B cell (primary cell): ENCODE measurements at regions not wholly inside any gene's neighbourhood (a gene's known extent, or its start where the extent isn't known, plus 50 kb on each side); places are given as distances from the start of the nearest gene placed in this dataset.

Experiments
- ATAC-seq: fragments of 200-7000 bp; cut with Tn5 transposase; one replicate; pipeline ENCODE4 v1.10.0; 2021; ENCODE audit warnings: low read depth, mild to moderate bottlenecking, moderate number of reproducible peaks, moderate library complexity
- CTCF ChIA-PET: fragments of 350-600 bp; sonication (Branson Sonifier 250); formaldehyde crosslinking; loops from one replicate; lab custom pipeline; 2021; ENCODE audit warnings: antibody characterized with exemption, inconsistent platforms; lab: Charles Lee
- POLR2A ChIA-PET: fragments of 350-600 bp; sonication (Branson Sonifier 250); formaldehyde crosslinking; loops from one replicate; lab custom pipeline; 2021; ENCODE audit warnings: antibody characterized with exemption; lab: Charles Lee
- DNase-seq: peaks from one replicate; pipeline ENCODE4 v3.0.0; 2013
- H2AFZ ChIP-seq: 2 replicates; pipeline ENCODE4 v1.6.1; 2012; ENCODE audit warnings: mild to moderate bottlenecking, low read depth, low read length; ENCODE audit not compliant: insufficient read depth, poor library complexity, severe bottlenecking
- H3K27ac ChIP-seq, 2 donors: 1 replicate in 1 of 2; 2 replicates in 1 of 2; pipeline ENCODE4 v1.5.1; 2012 to 2013; ENCODE audit warnings: low read length in 2 of 2, mild to moderate bottlenecking in 2 of 2, moderate library complexity in 1 of 2
- H3K27me3 ChIP-seq, 4 experiments: fragments of 200-600 bp in 1 of 4; sonication (generic) in 1 of 4; replicated peaks in 1 of 4; 1 replicate in 2 of 4; 2 replicates in 2 of 4; pipeline versions ENCODE4 v1.6.1 to v1.7.0; 2013 to 2016; ENCODE audit warnings: low read length in 3 of 4, mild to moderate bottlenecking in 2 of 4, mixed read lengths in 1 of 4, moderate library complexity in 1 of 4; ENCODE audit not compliant: insufficient read depth in 4 of 4, control insufficient read depth in 3 of 4; ENCODE audit errors: control extremely low read depth in 1 of 4
- H3K36me3 ChIP-seq, 2 experiments: replicated peaks in 1 of 2; 1 replicate in 1 of 2; 2 replicates in 1 of 2; pipeline versions ENCODE4 v1.6.1 to v1.7.1; 2013; ENCODE audit warnings: low read length in 1 of 2; ENCODE audit not compliant: insufficient read depth in 2 of 2, control insufficient read depth in 1 of 2; ENCODE audit errors: control extremely low read depth in 1 of 2, extremely low read depth in 1 of 2
- H3K4me1 ChIP-seq, 2 donors: fragments of 200-600 bp in 1 of 2; sonication (generic) in 1 of 2; 1 replicate in 1 of 2; 2 replicates in 1 of 2; pipeline versions ENCODE4 v1.5.1 to v1.6.1; 2013 to 2017; ENCODE audit warnings: low read length in 2 of 2; ENCODE audit not compliant: control insufficient read depth in 2 of 2, insufficient read depth in 2 of 2
- H3K4me2 ChIP-seq: replicated peaks from 2 replicates; pipeline ENCODE3; 2012; ENCODE audit warnings: mild to moderate bottlenecking, low read depth, low read length; ENCODE audit not compliant: poor library complexity, severe bottlenecking
- H3K4me3 ChIP-seq, 5 experiments: fragments of 200-600 bp in 1 of 5; sonication (generic) in 1 of 5; 1 replicate in 3 of 5; 2 replicates in 2 of 5; pipeline versions ENCODE4 v1.5.1 to v1.7.0; 2011 to 2016; ENCODE audit warnings: low read length in 4 of 5, mild to moderate bottlenecking in 4 of 5, low read depth in 2 of 5, control low read depth in 1 of 5, moderate library complexity in 1 of 5; ENCODE audit not compliant: insufficient read depth in 1 of 5; ENCODE audit errors: control extremely low read depth in 1 of 5, extremely low read depth in 1 of 5
- H3K79me2 ChIP-seq: fragments of 200-600 bp; sonication (generic); one replicate; pipeline ENCODE4 v1.6.0; 2016; ENCODE audit warnings: low read length; ENCODE audit not compliant: control insufficient read depth, insufficient read depth
- H3K9ac ChIP-seq: fragments of 200-600 bp; sonication (generic); 2 replicates; pipeline ENCODE4 v1.6.1; 2017; ENCODE audit warnings: mild to moderate bottlenecking, low read length, moderate library complexity
- H3K9me3 ChIP-seq, 3 donors: one replicate each; pipeline versions ENCODE4 v1.6.1 to v1.7.1; 2013; ENCODE audit warnings: low read length in 2 of 3; ENCODE audit not compliant: control insufficient read depth in 2 of 3, insufficient read depth in 1 of 3; ENCODE audit errors: control extremely low read depth in 1 of 3
- H4K20me1 ChIP-seq: 2 replicates; pipeline ENCODE4 v1.6.0; 2012; ENCODE audit warnings: mild to moderate bottlenecking, low read length; ENCODE audit not compliant: insufficient read depth, control insufficient read depth, poor library complexity, severe bottlenecking
- H3K27ac Mint-ChIP-seq: one replicate; pipeline ENCODE4 v1.8.0; 2021; ENCODE audit warnings: mixed read lengths
- H3K27me3 Mint-ChIP-seq: one replicate; pipeline ENCODE4 v1.8.0; 2021; ENCODE audit warnings: mixed read lengths
- H3K4me1 Mint-ChIP-seq: one replicate; pipeline ENCODE4 v1.8.0; 2021; ENCODE audit warnings: mixed read lengths
- H3K4me3 Mint-ChIP-seq: one replicate; pipeline ENCODE4 v1.8.0; 2021; ENCODE audit warnings: mixed read lengths
- H3K9me3 Mint-ChIP-seq: one replicate; pipeline ENCODE4 v1.8.0; 2022; ENCODE audit warnings: mixed read lengths; ENCODE audit not compliant: insufficient read depth
- EZH2 ChIP-seq: IDR thresholded peaks from 2 replicates; pipeline ENCODE4 v1.6.1; 2012; ENCODE audit warnings: borderline replicate concordance, low read depth, mild to moderate bottlenecking, moderate library complexity, low read length; ENCODE audit not compliant: insufficient read depth, poor library complexity, severe bottlenecking
- WGBS: methylation state at CpG from one replicate; pipeline ENCODE4 v1.1.5; 2013; ENCODE audit warnings: missing lambda C conversion rate; ENCODE audit not compliant: insufficient coverage; 5-methylcytosine and 5-hydroxymethylcytosine counted together
- intact Hi-C: fragments of 100-400 bp; cut with micrococcal nuclease; formaldehyde crosslinking; loops from one replicate; pipeline ENCODE4 v1.10.0; 2022
- TF ChIP-seq, protein P1 (sequence below): fragments of 200-600 bp; IDR thresholded peaks from one replicate; pipeline ENCODE4 v1.8.0; 2022; ENCODE audit warnings: antibody characterized with exemption, mild to moderate bottlenecking

DNA sequence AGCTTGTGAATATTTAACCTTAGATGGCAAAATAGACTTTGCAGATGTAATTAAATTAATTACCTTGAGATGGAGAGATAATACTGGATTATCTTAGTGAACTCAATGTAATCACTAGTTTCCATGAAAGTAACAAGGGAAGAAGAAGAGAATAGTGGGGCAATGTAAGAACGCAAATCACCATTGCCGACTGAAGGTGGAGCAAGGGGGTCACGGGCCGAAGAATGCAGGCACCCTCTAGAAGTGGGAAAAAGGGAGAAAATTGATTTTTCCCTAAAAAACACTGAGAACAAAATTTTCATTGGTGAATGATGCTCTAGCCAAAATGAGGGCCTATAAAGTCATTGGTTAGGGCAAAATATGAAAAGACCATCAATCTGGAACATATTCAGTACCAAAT, 375.6 kb upstream of the EPHA5 start:
- Histone ChIP-seq H3K4me3 (no peak overlapping the region), H2AFZ (no peak overlapping the region), H3K36me3 (no peaks in the 10 kb centered on the region), H4K20me1 (no peaks in the 10 kb centered on the region), H3K27me3 (no peaks in the 10 kb centered on the region), H3K4me1 (no peaks in the 10 kb centered on the region), H3K9me3 (peaks cover 0 to 1% (median 0%) of the 10 kb centered on the region in 3 donors), H3K27ac (no peak overlapping the region), H3K79me2 (no peaks in the 10 kb centered on the region), H3K9ac (no peak overlapping the region), H3K4me2 (no peak overlapping the region)
- intact Hi-C loops: no loop called here
- H3K9me3 Mint-ChIP-seq: peaks cover 2% of the 10 kb centered on the region
- CTCF ChIA-PET: no interaction called here
- POLR2A ChIA-PET: no interaction called here
- WGBS: 92% methylated on average over 2 of the region's 4 CpGs
- no peak overlapping the region for H3K27ac Mint-ChIP-seq
- H3K4me3 Mint-ChIP-seq: no peak overlapping the region
- ATAC-seq: no peak
- no peak for TF ChIP-seq EZH2
- TF ChIP-seq, protein P1, sequence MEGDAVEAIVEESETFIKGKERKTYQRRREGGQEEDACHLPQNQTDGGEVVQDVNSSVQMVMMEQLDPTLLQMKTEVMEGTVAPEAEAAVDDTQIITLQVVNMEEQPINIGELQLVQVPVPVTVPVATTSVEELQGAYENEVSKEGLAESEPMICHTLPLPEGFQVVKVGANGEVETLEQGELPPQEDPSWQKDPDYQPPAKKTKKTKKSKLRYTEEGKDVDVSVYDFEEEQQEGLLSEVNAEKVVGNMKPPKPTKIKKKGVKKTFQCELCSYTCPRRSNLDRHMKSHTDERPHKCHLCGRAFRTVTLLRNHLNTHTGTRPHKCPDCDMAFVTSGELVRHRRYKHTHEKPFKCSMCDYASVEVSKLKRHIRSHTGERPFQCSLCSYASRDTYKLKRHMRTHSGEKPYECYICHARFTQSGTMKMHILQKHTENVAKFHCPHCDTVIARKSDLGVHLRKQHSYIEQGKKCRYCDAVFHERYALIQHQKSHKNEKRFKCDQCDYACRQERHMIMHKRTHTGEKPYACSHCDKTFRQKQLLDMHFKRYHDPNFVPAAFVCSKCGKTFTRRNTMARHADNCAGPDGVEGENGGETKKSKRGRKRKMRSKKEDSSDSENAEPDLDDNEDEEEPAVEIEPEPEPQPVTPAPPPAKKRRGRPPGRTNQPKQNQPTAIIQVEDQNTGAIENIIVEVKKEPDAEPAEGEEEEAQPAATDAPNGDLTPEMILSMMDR: no peak
- no peaks in the 10 kb centered on the region for H3K27me3 Mint-ChIP-seq
- H3K4me1 Mint-ChIP-seq: no peaks in the 10 kb centered on the region
- no peak for DNase-seq

DNA sequence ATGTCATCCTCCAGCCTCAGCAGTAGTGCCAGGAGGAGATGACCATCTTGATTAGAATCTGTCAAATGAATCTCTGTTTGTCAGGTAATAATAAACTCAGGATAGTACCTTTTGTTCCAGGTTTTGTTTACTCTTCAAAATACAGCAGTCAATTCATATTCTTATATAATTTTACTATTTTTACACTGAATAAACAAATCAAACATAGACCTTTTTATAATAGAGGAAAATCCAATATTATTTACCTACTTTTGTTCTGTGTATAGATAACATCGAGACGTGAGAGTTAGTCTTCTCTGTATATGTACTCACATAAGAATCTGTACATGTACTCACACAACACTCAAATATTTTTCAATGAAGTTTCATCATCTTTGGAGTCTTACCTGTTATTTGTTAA, 365.4 kb upstream of the EPHA5 start:
- H3K9me3 Mint-ChIP-seq: peaks cover under 1% of the 10 kb centered on the region
- ChIA-PET CTCF (no interaction called here), POLR2A (no interaction called here)
- Histone ChIP-seq H3K9ac (no peak overlapping the region), H3K27me3 (no peaks in the 10 kb centered on the region), H4K20me1 (no peaks in the 10 kb centered on the region), H3K36me3 (no peaks in the 10 kb centered on the region), H3K4me1 (no peaks in the 10 kb centered on the region), H3K4me3 (no peak overlapping the region), H3K9me3 (no peaks in the 10 kb centered on the region), H2AFZ (no peak overlapping the region), H3K4me2 (no peak overlapping the region), H3K27ac (no peak overlapping the region), H3K79me2 (no peaks in the 10 kb centered on the region)
- TF ChIP-seq, protein P1: no peak
- intact Hi-C loops: no loop called here
- H3K27ac Mint-ChIP-seq: no peak overlapping the region
- WGBS: no CpG with 5 or more reads among the region's 2 CpGs
- DNase-seq: no peak
- H3K4me1 Mint-ChIP-seq: no peaks in the 10 kb centered on the region
- H3K4me3 Mint-ChIP-seq: no peak overlapping the region
- ATAC-seq: no peak
- no peaks in the 10 kb centered on the region for H3K27me3 Mint-ChIP-seq
